ENCODE measurements at regions not wholly inside any gene's neighbourhood (a gene's known extent, or its start where the extent isn't known, plus 50 kb on each side); places are given as distances from the start of the nearest gene placed in this dataset.

GRCh38 chr6:27651371-27651732 is 178.4 kb upstream of the ZNF184 start:
- no peak for TF ChIP-seq CTCF (IDR thresholded peaks at IDR 0.05)
- no peak for TF ChIP-seq POLR2A (IDR thresholded peaks at IDR 0.05)

All from esophagus squamous epithelium (tissue), 4 donors.